Heart left ventricle (tissue), 13 donors: ENCODE measurements at regions not wholly inside any gene's neighbourhood (a gene's known extent, or its start where the extent isn't known, plus 50 kb on each side); places are given as distances from the start of the nearest gene placed in this dataset.

ENCODE experiments used
- POLR2A ChIP-seq, 2 donors: fragments of 450-650 bp; IDR thresholded peaks; one replicate each; pipeline ENCODE4 v1.6.1; 2017; ENCODE audit warnings: antibody characterized with exemption in 2 of 2, mild to moderate bottlenecking in 2 of 2, moderate library complexity in 2 of 2
- TF ChIP-seq, protein P1 (sequence below), 12 donors: fragments of 200-600 bp; sonication (generic) in 4 of 12; IDR thresholded peaks; one replicate each; pipeline versions ENCODE4 v1.5.0 to v1.8.0; 2018 to 2022; ENCODE audit warnings: antibody characterized with exemption in 12 of 12, mild to moderate bottlenecking in 5 of 12
- donor health status: ischemic (EF 13 %, LVEDD 7.1; RV severe dilation, severe dysfunction).
- donor health status: DM: no; HTN: yes; CAD: no.
- donor health status: DM: no; HTN: no; CAD: no.
- donor health status: ischemic (EF 25% LVEDD 6.9; RV normal size, moderate dysfunction).
- donor health status: ischemic (EF 25% LVEDD 5.7; RV mildly dilated, moderate dysfunction).
- donor health status: ischemic (EF 35%, LVEDD 5.7; RV mildly dilated, moderate dysfunction).
- donor health status: nonischemic (EF 11% LVEDD 7.7; RV severe dilation, severe dysfunction).
- donor health status: DM: yes; HTN: yes; CAD: no.
- donor health status: PGD.
- donor health status: ischemic (EF 29% LVEDD 5.4; RV normal size, mild dysfunction).
- donor health status: nonischemic (EF 23%, LVEDD 6.1; RV moderate dilation, normal function).

DNA sequence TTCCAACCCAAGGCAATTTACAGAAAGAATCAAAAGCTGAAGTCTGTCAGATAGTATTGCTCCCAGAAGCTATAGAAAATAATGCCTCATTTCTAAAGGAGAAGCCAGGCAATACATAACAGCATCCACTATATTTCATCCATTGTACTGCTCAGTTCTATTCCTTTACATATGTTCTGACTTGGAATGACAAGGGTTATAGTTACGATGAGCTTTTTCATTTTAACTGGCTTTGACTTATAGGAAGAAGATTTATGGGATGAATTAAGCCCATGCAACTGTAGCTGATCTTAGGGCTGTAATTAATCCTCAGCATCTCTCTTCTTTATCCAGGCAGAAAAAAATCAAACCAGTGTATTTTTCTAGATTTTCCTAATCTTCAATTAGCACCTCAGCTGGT lies 676.3 kb upstream of the CCDC54 start:
- TF ChIP-seq, protein P1, sequence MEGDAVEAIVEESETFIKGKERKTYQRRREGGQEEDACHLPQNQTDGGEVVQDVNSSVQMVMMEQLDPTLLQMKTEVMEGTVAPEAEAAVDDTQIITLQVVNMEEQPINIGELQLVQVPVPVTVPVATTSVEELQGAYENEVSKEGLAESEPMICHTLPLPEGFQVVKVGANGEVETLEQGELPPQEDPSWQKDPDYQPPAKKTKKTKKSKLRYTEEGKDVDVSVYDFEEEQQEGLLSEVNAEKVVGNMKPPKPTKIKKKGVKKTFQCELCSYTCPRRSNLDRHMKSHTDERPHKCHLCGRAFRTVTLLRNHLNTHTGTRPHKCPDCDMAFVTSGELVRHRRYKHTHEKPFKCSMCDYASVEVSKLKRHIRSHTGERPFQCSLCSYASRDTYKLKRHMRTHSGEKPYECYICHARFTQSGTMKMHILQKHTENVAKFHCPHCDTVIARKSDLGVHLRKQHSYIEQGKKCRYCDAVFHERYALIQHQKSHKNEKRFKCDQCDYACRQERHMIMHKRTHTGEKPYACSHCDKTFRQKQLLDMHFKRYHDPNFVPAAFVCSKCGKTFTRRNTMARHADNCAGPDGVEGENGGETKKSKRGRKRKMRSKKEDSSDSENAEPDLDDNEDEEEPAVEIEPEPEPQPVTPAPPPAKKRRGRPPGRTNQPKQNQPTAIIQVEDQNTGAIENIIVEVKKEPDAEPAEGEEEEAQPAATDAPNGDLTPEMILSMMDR (IDR thresholded peaks at IDR 0.05), result no peak
- no peak for TF ChIP-seq POLR2A (IDR thresholded peaks at IDR 0.05)
